Stomach (tissue), 4 donors: ENCODE measurements at regions not wholly inside any gene's neighbourhood (a gene's known extent, or its start where the extent isn't known, plus 50 kb on each side); places are given as distances from the start of the nearest gene placed in this dataset.

Experiments
- POLR2A ChIP-seq, 4 donors: fragments of 450-650 bp; IDR thresholded peaks; one replicate each; pipeline ENCODE4 v1.6.1; 2016; ENCODE audit warnings: antibody characterized with exemption in 4 of 4, control low read depth in 2 of 4, mild to moderate bottlenecking in 1 of 4, moderate library complexity in 1 of 4
- TF ChIP-seq, protein P1 (sequence below), 7 experiments: fragments of 450-650 bp in 4 of 7; fragments of 200-600 bp in 3 of 7; sonication (generic) in 3 of 7; IDR thresholded peaks; one replicate each; pipeline ENCODE4 v1.5.1; 2016 to 2019; ENCODE audit warnings: antibody characterized with exemption in 7 of 7, control low read depth in 2 of 7, mild to moderate bottlenecking in 1 of 7

DNA sequence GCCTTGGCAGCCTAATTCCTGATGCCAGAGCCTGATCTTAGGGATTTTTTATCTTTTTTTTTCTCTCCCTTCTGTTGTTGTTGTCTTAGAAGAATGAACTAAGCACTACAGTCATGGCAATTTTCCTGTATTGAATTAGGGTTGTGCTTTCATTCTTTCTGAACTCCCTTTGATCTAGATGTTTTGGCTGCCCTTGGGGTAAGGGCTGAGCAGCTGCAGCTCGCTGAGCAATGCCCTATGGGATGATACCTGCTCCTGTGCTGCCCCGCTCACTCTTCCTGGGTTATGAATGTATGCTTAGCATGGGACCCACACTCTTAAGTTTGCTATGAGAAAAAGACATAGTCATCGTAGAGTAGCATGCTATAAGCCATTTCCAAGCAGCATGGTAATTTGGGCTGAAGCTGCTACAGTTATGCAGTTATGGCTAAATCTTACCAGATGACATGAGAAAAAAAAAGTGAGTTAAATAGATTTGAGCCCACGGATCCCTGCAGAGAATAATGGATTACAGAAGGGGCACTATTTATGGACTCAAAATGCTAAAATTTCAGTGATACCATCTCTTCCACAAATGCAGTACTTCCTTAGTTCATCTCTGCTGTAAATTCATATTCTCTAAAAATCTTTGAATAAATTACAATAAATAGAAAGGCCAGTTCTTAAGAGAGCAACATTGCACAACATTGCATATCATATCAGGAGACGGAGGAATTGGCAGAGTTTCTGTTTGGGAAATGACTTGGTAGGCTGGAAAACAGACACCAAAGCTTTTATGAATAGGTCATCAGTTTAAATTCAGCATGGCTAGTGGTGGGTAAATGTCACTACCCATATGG lies 79.2 kb upstream of the PTHLH start:
- TF ChIP-seq, protein P1, sequence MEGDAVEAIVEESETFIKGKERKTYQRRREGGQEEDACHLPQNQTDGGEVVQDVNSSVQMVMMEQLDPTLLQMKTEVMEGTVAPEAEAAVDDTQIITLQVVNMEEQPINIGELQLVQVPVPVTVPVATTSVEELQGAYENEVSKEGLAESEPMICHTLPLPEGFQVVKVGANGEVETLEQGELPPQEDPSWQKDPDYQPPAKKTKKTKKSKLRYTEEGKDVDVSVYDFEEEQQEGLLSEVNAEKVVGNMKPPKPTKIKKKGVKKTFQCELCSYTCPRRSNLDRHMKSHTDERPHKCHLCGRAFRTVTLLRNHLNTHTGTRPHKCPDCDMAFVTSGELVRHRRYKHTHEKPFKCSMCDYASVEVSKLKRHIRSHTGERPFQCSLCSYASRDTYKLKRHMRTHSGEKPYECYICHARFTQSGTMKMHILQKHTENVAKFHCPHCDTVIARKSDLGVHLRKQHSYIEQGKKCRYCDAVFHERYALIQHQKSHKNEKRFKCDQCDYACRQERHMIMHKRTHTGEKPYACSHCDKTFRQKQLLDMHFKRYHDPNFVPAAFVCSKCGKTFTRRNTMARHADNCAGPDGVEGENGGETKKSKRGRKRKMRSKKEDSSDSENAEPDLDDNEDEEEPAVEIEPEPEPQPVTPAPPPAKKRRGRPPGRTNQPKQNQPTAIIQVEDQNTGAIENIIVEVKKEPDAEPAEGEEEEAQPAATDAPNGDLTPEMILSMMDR (IDR thresholded peaks at IDR 0.05): no peak
- TF ChIP-seq POLR2A (IDR thresholded peaks at IDR 0.05): no peak
